ENCODE measurements at regions not wholly inside any gene's neighbourhood (a gene's known extent, or its start where the extent isn't known, plus 50 kb on each side); places are given as distances from the start of the nearest gene placed in this dataset.

DNA sequence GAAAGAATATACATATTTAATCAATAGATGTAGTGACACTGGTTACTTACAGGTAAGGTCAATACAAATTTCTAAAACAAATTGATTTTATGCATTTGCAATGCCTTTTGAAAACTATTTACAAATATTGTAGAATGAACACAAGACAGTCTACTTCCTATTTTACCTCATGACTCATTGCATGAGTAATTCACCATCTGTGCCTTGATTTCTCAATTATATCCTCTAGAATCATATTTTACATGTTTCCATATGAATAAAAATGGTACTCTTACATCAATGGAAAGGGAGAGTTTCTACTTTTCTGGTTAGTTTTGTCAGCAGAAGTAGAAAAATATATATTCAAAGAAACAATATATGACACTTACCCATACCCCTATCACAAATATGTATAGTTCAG, 203.8 kb upstream of the CDH7 start:
- H3K4me1 ChIP-seq (ENCODE audit: control insufficient read depth in 1 of 2, insufficient read depth in 2 of 2, low read length in 2 of 2): no peaks in the 10 kb centered on the region
- no peaks in the 10 kb centered on the region for H3K9me3 ChIP-seq (ENCODE audit: control insufficient read depth in 1 of 2, low read length in 2 of 2)
- no peaks in the 10 kb centered on the region for H3K36me3 ChIP-seq (ENCODE audit: control insufficient read depth in 1 of 2, insufficient read depth in 2 of 2, low read length in 2 of 2)

DNA sequence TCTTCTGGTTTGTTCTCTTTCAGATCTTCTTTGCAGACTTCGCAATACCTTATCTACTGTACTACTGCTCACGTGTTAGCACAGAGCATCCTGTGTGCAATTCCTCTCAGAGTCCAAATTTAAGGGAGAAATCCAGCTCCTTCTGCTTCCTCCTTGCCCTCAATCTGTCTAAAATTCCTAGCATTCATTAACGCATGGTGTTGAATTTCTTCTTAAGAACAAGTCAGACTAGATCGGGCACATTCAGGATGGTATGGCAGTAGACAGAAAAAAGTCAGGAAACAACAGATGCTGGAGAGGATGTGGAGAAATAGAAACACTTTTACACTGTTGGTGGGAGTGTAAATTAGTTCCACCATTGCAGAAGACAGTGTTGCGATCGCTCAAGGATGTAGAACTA, 206.1 kb upstream of the CDH7 start:
- no peaks in the 10 kb centered on the region for H3K4me1 ChIP-seq (ENCODE audit: control insufficient read depth in 1 of 2, insufficient read depth in 2 of 2, low read length in 2 of 2)
- H3K27me3 ChIP-seq (ENCODE audit: low read depth, low read length): no peaks in the 10 kb centered on the region
- H3K4me3 ChIP-seq (ENCODE audit: low read depth in 1 of 2, low read length in 2 of 2): no peak overlapping the region
- H3K9me3 ChIP-seq (ENCODE audit: control insufficient read depth in 1 of 2, low read length in 2 of 2): no peaks in the 10 kb centered on the region
- no peaks in the 10 kb centered on the region for H3K36me3 ChIP-seq (ENCODE audit: control insufficient read depth in 1 of 2, insufficient read depth in 2 of 2, low read length in 2 of 2)
- H3K27ac ChIP-seq (ENCODE audit: low read length): no peak overlapping the region

More for the DNA sequence above, 203.8 kb upstream of the CDH7 start:
- Histone ChIP-seq H3K27ac (ENCODE audit: low read length) (no peak overlapping the region), H3K4me3 (ENCODE audit: low read depth in 1 of 2, low read length in 2 of 2) (no peak overlapping the region), H3K27me3 (ENCODE audit: low read depth, low read length) (no peaks in the 10 kb centered on the region)

DNA sequence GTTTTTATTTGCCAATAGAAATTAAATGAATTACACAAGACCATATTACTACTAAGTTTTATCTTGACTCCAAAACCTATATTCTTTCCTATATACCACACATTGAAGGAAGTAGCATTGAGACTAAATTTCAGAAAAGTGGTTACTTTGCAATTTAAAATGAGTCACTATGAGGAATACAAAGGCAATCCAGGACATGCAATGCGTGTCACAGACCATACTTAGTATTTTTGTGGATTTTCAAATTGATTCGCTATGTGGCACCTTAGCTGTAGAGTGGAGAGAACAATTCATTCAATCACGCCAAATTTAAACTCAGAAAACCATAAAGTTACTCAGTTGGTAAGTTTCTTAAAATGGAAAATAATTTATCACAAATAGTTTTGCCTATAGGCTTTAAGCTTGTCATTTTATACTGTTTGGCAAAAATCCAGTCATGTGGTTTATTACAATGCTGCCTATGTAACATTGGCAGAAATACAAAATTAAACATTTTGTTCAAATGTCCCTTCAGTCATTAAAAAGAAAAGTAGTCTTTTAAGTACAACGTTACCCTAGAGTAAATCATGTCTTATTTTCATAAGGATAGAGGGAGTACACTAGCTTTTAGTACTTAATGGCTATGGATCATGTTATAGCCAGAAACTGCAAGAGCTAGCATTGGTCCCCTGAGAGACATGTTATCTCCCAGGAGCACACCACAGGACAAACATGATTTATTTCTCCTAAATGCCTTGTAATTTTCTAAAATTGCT, 222.8 kb upstream of the CDH7 start:
- Histone ChIP-seq H3K9me3 (ENCODE audit: control insufficient read depth in 1 of 2, low read length in 2 of 2) (no peaks in the 10 kb centered on the region), H3K27ac (ENCODE audit: low read length) (no peak overlapping the region), H3K4me1 (ENCODE audit: control insufficient read depth in 1 of 2, insufficient read depth in 2 of 2, low read length in 2 of 2) (no peaks in the 10 kb centered on the region)

DNA sequence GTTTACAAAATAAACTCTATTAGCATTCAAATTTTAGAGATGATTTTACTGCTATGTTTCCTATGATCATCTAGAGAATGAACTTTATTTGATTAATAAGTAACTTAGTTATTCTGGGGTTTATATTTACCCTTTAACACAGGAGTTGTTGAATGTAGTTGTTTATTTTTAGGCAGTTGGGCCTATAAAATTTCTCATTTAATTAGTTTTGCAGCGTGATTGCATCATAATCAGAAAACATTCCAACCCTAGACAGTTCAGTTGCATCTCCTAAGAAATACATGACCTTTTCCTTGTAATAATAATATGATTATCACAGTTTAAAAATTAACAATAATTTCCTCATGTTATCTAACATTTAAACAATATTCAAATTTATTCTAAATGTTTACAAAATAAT, 224.7 kb upstream of the CDH7 start:
- Histone ChIP-seq H3K9me3 (ENCODE audit: control insufficient read depth in 1 of 2, low read length in 2 of 2) (peaks cover 0 to 6% of the 10 kb centered on the region in 2 donors), H3K27me3 (ENCODE audit: low read depth, low read length) (no peaks in the 10 kb centered on the region), H3K4me1 (ENCODE audit: control insufficient read depth in 1 of 2, insufficient read depth in 2 of 2, low read length in 2 of 2) (no peaks in the 10 kb centered on the region), H3K27ac (ENCODE audit: low read length) (no peak overlapping the region), H3K4me3 (ENCODE audit: low read depth in 1 of 2, low read length in 2 of 2) (no peak overlapping the region), H3K36me3 (ENCODE audit: control insufficient read depth in 1 of 2, insufficient read depth in 2 of 2, low read length in 2 of 2) (no peaks in the 10 kb centered on the region)

More for the DNA sequence above, 222.8 kb upstream of the CDH7 start:
- H3K27me3 ChIP-seq (ENCODE audit: low read depth, low read length): no peaks in the 10 kb centered on the region
- H3K36me3 ChIP-seq (ENCODE audit: control insufficient read depth in 1 of 2, insufficient read depth in 2 of 2, low read length in 2 of 2): no peaks in the 10 kb centered on the region
- no peak overlapping the region for H3K4me3 ChIP-seq (ENCODE audit: low read depth in 1 of 2, low read length in 2 of 2)

DNA sequence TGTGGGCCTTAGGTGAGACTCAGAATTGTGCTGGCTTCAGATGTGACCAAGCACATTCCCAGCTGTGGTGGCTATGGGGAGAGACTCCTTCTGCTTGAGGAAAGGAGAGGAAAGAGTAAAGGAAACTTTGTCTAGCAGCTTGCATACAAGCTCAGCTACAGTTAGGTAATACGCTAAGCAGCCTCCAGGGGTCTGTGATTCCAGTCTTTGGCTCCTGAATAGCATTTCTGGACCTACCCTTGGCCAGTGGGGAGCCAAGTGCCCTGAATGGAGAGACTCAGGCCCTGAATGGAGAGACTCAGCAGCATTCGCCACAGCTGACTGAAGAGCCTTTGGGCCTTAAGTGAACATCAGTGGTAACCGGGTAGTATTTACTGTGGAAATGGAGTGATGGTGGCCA, 227.4 kb upstream of the CDH7 start:
- Histone ChIP-seq H3K27ac (ENCODE audit: low read length) (no peak overlapping the region), H3K4me1 (ENCODE audit: control insufficient read depth in 1 of 2, insufficient read depth in 2 of 2, low read length in 2 of 2) (no peaks in the 10 kb centered on the region), H3K27me3 (ENCODE audit: low read depth, low read length) (no peaks in the 10 kb centered on the region), H3K4me3 (ENCODE audit: low read depth in 1 of 2, low read length in 2 of 2) (no peak overlapping the region), H3K36me3 (ENCODE audit: control insufficient read depth in 1 of 2, insufficient read depth in 2 of 2, low read length in 2 of 2) (no peaks in the 10 kb centered on the region), H3K9me3 (ENCODE audit: control insufficient read depth in 1 of 2, low read length in 2 of 2) (peaks cover 0 to 6% of the 10 kb centered on the region in 2 donors)

DNA sequence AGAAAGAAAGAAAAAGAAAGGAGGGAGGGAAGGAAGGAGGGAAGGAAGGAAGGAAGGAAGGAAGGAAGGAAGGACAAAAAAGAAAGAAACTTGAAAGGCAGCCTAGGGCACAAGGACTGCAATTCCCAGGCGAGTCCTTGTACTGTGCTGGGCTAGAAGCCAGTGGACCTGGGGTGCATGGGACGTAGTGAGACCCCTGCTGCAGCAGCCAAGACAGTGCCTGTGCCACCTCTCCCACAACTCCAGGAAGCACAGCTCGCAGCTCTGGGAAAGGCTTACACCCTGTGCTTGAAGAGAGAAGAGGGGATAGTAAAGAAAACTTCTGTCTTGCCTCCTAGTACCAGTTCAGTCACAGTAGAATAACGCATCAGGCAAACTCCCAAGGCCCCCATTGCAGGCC, 227.9 kb upstream of the CDH7 start:
- Histone ChIP-seq H3K9me3 (ENCODE audit: control insufficient read depth in 1 of 2, low read length in 2 of 2) (peaks cover 0 to 6% of the 10 kb centered on the region in 2 donors), H3K4me3 (ENCODE audit: low read depth in 1 of 2, low read length in 2 of 2) (no peak overlapping the region), H3K4me1 (ENCODE audit: control insufficient read depth in 1 of 2, insufficient read depth in 2 of 2, low read length in 2 of 2) (no peaks in the 10 kb centered on the region), H3K27ac (ENCODE audit: low read length) (no peak overlapping the region), H3K27me3 (ENCODE audit: low read depth, low read length) (no peaks in the 10 kb centered on the region), H3K36me3 (ENCODE audit: control insufficient read depth in 1 of 2, insufficient read depth in 2 of 2, low read length in 2 of 2) (no peaks in the 10 kb centered on the region)

DNA sequence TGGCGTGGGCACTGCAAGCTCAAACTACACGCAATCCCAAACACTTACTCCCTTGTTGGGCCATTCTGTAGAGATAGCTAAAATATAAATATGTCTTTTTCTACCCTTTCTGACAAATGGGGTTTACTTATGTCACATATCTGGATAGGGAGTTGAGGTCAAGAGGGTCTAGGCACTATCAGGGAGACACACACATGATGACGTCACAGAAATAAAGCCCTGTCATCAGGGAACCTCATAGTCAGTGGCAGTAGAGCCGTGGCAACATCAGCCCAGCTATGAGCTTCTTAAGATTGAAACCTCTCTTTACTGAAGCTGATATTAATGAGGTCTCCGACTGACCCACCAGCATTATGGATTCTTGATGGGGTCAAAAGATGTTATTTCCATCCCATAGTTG, 234.6 kb upstream of the CDH7 start:
- Histone ChIP-seq H3K27me3 (ENCODE audit: low read depth, low read length) (no peaks in the 10 kb centered on the region), H3K4me3 (ENCODE audit: low read depth in 1 of 2, low read length in 2 of 2) (no peak overlapping the region), H3K4me1 (ENCODE audit: control insufficient read depth in 1 of 2, insufficient read depth in 2 of 2, low read length in 2 of 2) (no peaks in the 10 kb centered on the region), H3K9me3 (ENCODE audit: control insufficient read depth in 1 of 2, low read length in 2 of 2) (no peaks in the 10 kb centered on the region), H3K27ac (ENCODE audit: low read length) (no peak overlapping the region), H3K36me3 (ENCODE audit: control insufficient read depth in 1 of 2, insufficient read depth in 2 of 2, low read length in 2 of 2) (no peaks in the 10 kb centered on the region)

DNA sequence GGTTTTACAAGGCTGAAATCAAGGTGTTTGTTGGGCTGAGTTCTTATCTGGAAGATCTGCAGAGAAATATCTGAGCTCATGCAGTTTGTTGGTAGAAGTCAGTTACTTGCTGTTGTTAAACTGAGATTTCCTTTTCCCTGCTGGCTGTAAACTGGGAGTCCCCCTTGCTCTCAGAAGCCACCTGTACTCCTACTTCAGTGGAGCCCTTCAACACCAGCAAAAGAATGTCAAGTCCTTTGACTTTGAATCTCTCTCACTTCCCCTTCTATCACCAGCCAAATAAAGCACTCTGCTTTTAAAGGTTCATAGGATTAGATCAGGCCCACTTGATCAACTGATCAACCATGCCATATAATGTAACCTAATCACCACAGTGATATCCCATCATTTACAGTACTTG, 252.2 kb upstream of the CDH7 start:
- Histone ChIP-seq H3K9me3 (ENCODE audit: control insufficient read depth in 1 of 2, low read length in 2 of 2) (no peaks in the 10 kb centered on the region), H3K27ac (ENCODE audit: low read length) (no peak overlapping the region), H3K36me3 (ENCODE audit: control insufficient read depth in 1 of 2, insufficient read depth in 2 of 2, low read length in 2 of 2) (no peaks in the 10 kb centered on the region), H3K4me3 (ENCODE audit: low read depth in 1 of 2, low read length in 2 of 2) (no peak overlapping the region), H3K27me3 (ENCODE audit: low read depth, low read length) (no peaks in the 10 kb centered on the region), H3K4me1 (ENCODE audit: control insufficient read depth in 1 of 2, insufficient read depth in 2 of 2, low read length in 2 of 2) (no peaks in the 10 kb centered on the region)

DNA sequence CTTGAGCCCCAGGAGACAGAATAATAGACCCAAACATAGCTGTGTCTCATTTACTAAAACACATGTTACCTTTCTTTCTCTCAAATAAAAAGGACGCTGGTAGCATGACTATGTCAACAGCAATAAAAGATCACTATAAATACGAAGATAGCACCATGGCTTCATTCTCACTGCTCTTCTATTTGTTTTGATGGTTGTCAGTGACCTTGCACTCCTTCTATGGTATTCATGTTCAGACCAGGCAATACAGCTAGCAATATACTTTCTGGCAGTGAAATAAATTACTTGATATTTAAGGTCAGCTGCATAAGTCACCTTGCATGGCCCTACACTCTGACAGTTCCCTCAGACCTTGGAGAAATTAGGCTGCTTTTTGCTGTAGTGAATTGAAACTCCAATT, 263.2 kb upstream of the CDH7 start:
- no peaks in the 10 kb centered on the region for H3K27me3 ChIP-seq (ENCODE audit: low read depth, low read length)
- no peak overlapping the region for H3K4me3 ChIP-seq (ENCODE audit: low read depth in 1 of 2, low read length in 2 of 2)
- no peaks in the 10 kb centered on the region for H3K9me3 ChIP-seq (ENCODE audit: control insufficient read depth in 1 of 2, low read length in 2 of 2)
- no peaks in the 10 kb centered on the region for H3K4me1 ChIP-seq (ENCODE audit: control insufficient read depth in 1 of 2, insufficient read depth in 2 of 2, low read length in 2 of 2)
- no peak overlapping the region for H3K27ac ChIP-seq (ENCODE audit: low read length)
- H3K36me3 ChIP-seq (ENCODE audit: control insufficient read depth in 1 of 2, insufficient read depth in 2 of 2, low read length in 2 of 2): no peaks in the 10 kb centered on the region

DNA sequence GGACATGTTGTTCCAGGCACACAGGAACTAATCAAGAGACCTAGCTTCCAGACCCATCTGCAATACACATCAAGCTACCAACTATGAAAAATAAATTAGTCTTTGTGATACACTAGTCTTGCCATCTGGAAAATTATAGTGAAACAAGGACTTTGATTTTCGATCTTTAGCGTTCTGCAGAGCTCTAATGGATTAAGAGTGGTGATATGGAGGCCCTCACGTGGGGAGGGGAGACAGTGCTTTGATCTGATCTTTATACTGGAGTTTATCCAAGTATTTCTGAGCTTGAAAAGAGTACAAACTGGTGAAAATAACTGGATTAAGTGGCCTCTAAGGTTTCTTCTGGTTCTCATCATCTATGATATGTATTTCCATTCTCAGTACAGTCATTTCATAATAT, 273.4 kb upstream of the CDH7 start:
- no peaks in the 10 kb centered on the region for H3K36me3 ChIP-seq (ENCODE audit: control insufficient read depth in 1 of 2, insufficient read depth in 2 of 2, low read length in 2 of 2)
- H3K27ac ChIP-seq (ENCODE audit: low read length): no peak overlapping the region
- H3K4me1 ChIP-seq (ENCODE audit: control insufficient read depth in 1 of 2, insufficient read depth in 2 of 2, low read length in 2 of 2): no peaks in the 10 kb centered on the region
- no peak overlapping the region for H3K4me3 ChIP-seq (ENCODE audit: low read depth in 1 of 2, low read length in 2 of 2)
- H3K27me3 ChIP-seq (ENCODE audit: low read depth, low read length): no peaks in the 10 kb centered on the region
- no peaks in the 10 kb centered on the region for H3K9me3 ChIP-seq (ENCODE audit: control insufficient read depth in 1 of 2, low read length in 2 of 2)

DNA sequence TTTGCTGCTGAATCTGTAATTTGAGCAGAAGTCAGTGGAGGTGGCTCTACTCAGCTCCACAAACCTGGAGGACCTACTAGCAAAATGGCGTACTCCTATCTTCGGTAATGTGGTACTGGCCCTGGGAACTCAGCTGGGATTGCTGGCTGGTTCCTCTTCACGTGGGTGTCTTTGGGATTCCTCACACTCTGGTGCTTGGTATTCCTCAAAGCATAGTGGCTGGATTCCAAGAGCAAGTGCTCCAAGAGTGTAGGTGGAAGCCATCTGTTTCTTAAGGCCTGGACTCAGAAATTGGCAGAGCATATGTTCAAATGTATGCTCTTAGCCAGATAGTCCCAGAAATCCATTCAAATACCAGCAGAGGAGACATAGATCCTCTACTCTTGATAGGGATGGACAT, 281.9 kb upstream of the CDH7 start:
- H3K36me3 ChIP-seq (ENCODE audit: control insufficient read depth in 1 of 2, insufficient read depth in 2 of 2, low read length in 2 of 2): no peaks in the 10 kb centered on the region
- no peaks in the 10 kb centered on the region for H3K9me3 ChIP-seq (ENCODE audit: control insufficient read depth in 1 of 2, low read length in 2 of 2)
- no peaks in the 10 kb centered on the region for H3K4me1 ChIP-seq (ENCODE audit: control insufficient read depth in 1 of 2, insufficient read depth in 2 of 2, low read length in 2 of 2)
- H3K4me3 ChIP-seq (ENCODE audit: low read depth in 1 of 2, low read length in 2 of 2): no peak overlapping the region
- H3K27ac ChIP-seq (ENCODE audit: low read length): no peak overlapping the region
- H3K27me3 ChIP-seq (ENCODE audit: low read depth, low read length): no peaks in the 10 kb centered on the region

DNA sequence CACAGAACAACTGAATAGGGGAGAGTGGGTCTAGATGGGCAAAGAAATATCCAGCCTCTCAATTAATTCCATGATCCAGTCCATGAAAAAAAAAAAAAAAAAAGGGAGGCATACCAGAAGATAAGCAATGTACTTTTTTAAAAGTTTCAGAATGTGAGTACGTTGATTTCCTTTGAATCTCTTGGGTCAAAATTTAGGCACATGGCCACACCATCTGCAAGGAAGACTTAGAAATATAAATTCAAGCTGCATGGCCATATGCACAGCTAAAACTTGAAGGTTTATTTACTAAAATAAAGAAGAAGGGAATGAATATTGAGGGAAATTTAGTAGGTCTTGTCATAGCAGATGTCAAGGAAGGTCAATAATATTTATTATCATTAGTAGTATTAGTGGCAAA, 286.5 kb upstream of the CDH7 start:
- H3K4me1 ChIP-seq (ENCODE audit: control insufficient read depth in 1 of 2, insufficient read depth in 2 of 2, low read length in 2 of 2): no peaks in the 10 kb centered on the region
- H3K36me3 ChIP-seq (ENCODE audit: control insufficient read depth in 1 of 2, insufficient read depth in 2 of 2, low read length in 2 of 2): no peaks in the 10 kb centered on the region

More for the DNA sequence above, 286.5 kb upstream of the CDH7 start:
- Histone ChIP-seq H3K27me3 (ENCODE audit: low read depth, low read length) (no peaks in the 10 kb centered on the region), H3K27ac (ENCODE audit: low read length) (no peak overlapping the region), H3K9me3 (ENCODE audit: control insufficient read depth in 1 of 2, low read length in 2 of 2) (no peaks in the 10 kb centered on the region), H3K4me3 (ENCODE audit: low read depth in 1 of 2, low read length in 2 of 2) (no peak overlapping the region)

All from muscle layer of duodenum (tissue), 2 donors.